ENCODE measurements at regions not wholly inside any gene's neighbourhood (a gene's known extent, or its start where the extent isn't known, plus 50 kb on each side); places are given as distances from the start of the nearest gene placed in this dataset.

GRCh38 chr20:63070301-63070625 is 63.5 kb upstream of the BHLHE23 start:
- H3K9me3 Mint-ChIP-seq = no peaks in the 10 kb centered on the region
- no peaks in the 10 kb centered on the region for H3K4me1 Mint-ChIP-seq (ENCODE audit: unreplicated experiment)
- H3K4me3 Mint-ChIP-seq = no peak overlapping the region
- no peaks in the 10 kb centered on the region for H3K36me3 Mint-ChIP-seq
- no peak for TF ChIP-seq CTCF (conservative IDR thresholded peaks at IDR 0.05)
- H3K27me3 Mint-ChIP-seq = peaks cover 56% of the 10 kb centered on the region
- H3K27ac Mint-ChIP-seq = no peak overlapping the region
- no peak for DNase-seq (ENCODE audit: extremely low spot score, unreplicated experiment)

GRCh38 chr20:63068711-63069367 is 62.1 kb upstream of the BHLHE23 start:
- DNase-seq (ENCODE audit: extremely low spot score, unreplicated experiment) = no peak
- no peak overlapping the region for H3K27ac Mint-ChIP-seq
- H3K9me3 Mint-ChIP-seq = no peaks in the 10 kb centered on the region
- no peaks in the 10 kb centered on the region for H3K36me3 Mint-ChIP-seq
- TF ChIP-seq CTCF (conservative IDR thresholded peaks at IDR 0.05) = no peak
- H3K4me3 Mint-ChIP-seq = no peak overlapping the region
- no peaks in the 10 kb centered on the region for H3K4me1 Mint-ChIP-seq (ENCODE audit: unreplicated experiment)
- H3K27me3 Mint-ChIP-seq = peaks cover 44% of the 10 kb centered on the region

GRCh38 chr20:63067721-63068560 is 61.2 kb upstream of the BHLHE23 start:
- DNase-seq (ENCODE audit: extremely low spot score, unreplicated experiment) = no peak
- Mint-ChIP-seq H3K4me1 (ENCODE audit: unreplicated experiment) (no peaks in the 10 kb centered on the region), H3K36me3 (no peaks in the 10 kb centered on the region), H3K4me3 (no peak overlapping the region), H3K27me3 (peaks cover 42% of the 10 kb centered on the region), H3K27ac (no peak overlapping the region), H3K9me3 (no peaks in the 10 kb centered on the region)
- no peak for TF ChIP-seq CTCF (conservative IDR thresholded peaks at IDR 0.05)

- H3K4me1 Mint-ChIP-seq (ENCODE audit: unreplicated experiment) = no peaks in the 10 kb centered on the region
- H3K27me3 Mint-ChIP-seq = peaks cover 40% of the 10 kb centered on the region
- no peak overlapping the region for H3K4me3 Mint-ChIP-seq
- TF ChIP-seq CTCF (conservative IDR thresholded peaks at IDR 0.05) = no peak
- no peaks in the 10 kb centered on the region for H3K9me3 Mint-ChIP-seq
- H3K36me3 Mint-ChIP-seq = no peaks in the 10 kb centered on the region
- no peak overlapping the region for H3K27ac Mint-ChIP-seq
- no peak for DNase-seq (ENCODE audit: extremely low spot score, unreplicated experiment)
Measured at GRCh38 chr20:63067266-63067635, 60.5 kb upstream of the BHLHE23 start.

- DNase-seq (ENCODE audit: extremely low spot score, unreplicated experiment) = no peak
- TF ChIP-seq CTCF (conservative IDR thresholded peaks at IDR 0.05) = no peak
- Mint-ChIP-seq H3K4me1 (ENCODE audit: unreplicated experiment) (no peaks in the 10 kb centered on the region), H3K9me3 (no peaks in the 10 kb centered on the region), H3K27me3 (peaks cover 42% of the 10 kb centered on the region), H3K4me3 (no peak overlapping the region), H3K27ac (no peak overlapping the region), H3K36me3 (no peaks in the 10 kb centered on the region)
Measured at GRCh38 chr20:63066506-63067265, 59.9 kb upstream of the BHLHE23 start.
